Ammon's horn (tissue), 1 donor: ENCODE measurements at regions not wholly inside any gene's neighbourhood (a gene's known extent, or its start where the extent isn't known, plus 50 kb on each side); places are given as distances from the start of the nearest gene placed in this dataset.
"Not testable (repeated sequence)": the region's sequence is repeated elsewhere in the genome, so short reads cannot be mapped to it uniquely, and the experiment has no call there.

ENCODE experiments used
- DNase-seq: peaks from one replicate; pipeline ENCODE4 v3.0.0-alpha.2; 2016; ENCODE audit warnings: low spot score

DNA sequence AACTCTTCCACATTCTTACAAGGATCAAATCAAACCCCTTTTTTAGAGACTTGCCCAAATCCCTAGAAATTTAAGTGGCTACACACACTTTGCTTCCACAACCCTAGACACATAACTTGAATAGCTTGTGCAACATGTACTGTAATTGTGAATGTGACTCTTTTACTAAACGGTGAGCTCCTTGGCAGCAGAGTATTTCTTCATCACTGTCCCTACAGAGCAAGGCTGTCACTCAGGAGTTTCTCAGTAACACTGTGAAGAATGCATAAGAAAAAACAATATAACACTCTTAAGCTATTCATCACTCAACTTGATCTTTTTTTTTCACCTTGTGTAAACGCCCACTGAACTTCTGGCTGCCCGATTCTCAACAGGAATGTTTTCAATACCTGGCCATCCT lies 53.8 kb upstream of the ADAMTS18 start:
- no peak for DNase-seq

DNA sequence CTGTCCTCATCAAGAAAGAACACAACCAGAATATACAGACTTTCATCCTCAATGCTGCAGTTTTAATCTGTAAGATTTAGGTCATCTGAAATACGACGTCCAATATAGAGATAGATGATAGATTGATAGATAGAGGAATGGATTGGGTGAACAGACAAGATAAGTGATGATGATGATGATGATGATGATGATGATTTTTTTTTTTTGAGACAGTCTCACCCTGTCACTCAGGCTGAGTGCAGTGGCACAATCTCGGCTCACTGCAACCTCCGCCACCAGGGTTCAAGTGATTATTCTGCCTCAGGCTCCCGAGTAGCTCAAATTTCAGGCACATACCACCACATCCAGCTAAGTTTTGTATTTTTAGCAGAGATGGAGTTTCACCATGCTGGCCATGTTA lies 56.3 kb upstream of the ADAMTS18 start:
- no peak for DNase-seq

DNA sequence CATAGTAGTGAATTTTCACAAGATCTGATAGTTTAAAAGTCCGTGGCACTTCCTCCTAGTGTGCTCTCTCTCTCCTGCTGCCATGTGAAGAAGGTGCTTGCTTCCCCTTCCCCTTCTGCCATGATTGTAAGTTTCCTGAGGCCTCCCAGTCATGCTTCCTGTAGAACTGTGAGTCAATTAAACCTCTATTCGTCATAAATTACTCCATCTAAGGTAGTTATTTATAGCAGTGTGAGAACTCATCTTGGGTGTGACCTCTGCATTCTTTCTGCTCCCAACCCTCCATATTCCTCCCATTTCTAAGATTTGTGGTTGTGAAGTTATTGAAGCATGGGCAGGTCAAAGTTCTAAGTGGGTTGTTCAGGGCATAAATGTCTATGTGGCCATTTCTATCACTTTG lies 62.1 kb upstream of the ADAMTS18 start:
- no peak for DNase-seq

DNA sequence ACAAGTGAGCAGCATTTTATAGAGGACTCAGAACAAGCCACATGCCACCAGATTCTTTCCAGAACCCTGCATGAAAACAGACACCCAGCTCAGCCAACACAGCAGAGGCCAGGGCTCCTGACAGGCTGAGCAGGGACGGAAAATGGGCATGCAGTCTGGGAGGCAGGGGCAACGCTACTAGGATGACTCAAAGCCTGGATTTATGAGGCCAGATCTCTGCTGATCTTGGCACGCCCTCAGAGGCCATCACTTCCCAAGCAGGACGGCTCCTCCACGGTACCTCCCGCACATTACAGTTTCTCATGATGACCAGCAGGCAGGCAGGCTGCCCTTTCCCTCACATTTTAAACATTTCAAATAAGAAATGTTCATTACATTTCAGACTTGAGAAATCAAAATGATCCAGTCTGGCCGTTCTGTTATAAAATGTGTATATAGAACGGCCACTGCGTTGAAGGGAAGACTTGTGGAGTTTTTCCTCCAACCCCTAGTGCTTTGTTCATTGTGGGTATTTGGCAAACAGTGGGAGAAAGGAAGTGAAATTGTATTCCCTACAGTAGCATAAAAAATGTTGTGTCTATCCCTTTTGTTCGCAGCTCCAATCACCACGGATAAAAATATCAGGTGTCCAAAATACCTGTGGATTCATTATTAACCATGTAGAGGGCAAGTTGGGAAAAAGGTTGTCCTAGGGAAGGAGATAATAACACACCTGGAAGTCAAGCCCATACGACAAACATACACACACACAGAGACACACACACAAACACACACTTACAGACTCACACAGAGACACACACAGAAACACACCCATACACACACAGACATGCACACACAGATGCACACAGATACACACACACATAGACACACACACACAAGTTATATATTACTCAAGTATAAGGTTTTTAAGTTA lies 64.8 kb upstream of the ADAMTS18 start:
- no peak for DNase-seq

DNA sequence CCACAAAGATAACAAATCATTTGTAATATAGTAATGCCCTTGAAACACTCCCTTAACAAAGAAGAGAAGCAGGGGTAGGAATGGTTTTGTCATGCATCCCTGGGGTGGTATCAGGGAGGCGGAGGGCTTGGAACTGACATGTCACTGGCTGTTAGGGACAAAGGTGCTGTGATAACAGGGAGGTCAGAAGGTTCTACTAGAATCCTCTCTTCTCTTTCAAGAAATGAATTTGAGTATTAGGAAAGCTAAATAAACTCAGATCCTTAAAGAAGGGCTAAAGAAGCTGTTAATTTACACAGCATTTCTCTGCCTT lies 65.4 kb upstream of the ADAMTS18 start:
- DNase-seq, result no peak

DNA sequence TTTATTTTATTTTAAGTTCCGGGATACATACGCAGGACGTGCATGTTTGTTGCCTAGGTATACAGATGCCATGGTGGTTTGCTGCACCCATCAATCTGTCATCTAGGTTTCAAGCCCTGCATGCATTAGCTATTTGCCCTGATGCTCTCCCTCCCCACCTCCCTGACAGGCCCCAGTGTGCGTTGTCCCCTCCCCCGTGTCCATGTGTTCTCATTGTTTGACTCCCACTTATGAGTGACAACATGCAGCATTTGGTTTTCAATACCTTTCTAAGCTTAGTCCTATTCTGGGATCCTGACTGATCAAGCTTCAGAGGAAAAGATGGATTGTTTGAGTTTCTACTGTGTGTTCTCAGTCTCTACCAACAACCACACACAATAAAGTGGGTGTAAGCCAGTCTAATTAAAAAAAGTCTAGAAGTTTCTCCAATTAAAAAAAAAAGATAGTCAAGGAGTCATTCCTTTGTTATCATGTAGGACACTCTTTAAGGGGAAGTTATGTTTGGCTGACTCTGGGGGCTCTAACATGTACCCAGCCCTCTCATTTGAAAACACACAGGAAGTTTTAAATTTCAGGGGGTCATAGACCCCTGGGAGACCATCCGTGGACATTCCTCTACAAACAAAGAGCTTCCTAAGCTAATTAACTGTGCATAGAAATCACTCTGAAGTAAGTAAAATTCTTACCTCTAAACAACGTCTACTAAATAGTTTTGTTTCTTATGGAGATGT lies 66.3 kb upstream of the ADAMTS18 start:
- DNase-seq, result peak; percentile 13

DNA sequence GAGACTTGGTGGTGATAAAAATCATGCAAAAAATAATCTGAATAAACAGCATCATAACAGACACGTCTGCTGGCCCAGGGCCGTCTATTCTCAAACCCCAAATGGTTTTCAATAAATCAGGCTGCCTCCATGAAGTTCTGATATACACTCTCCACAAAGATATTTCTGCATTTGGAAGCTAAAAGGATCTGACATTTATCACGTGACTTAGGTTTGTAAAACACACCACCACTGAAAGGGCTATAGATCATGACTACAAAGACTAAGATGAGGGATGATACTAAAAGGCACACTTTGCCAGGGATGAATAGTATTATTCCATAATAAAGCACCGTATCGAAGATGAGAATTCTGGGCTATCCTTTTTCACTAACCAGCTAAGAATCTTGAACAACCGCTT lies 67.6 kb upstream of the ADAMTS18 start:
- no peak for DNase-seq

DNA sequence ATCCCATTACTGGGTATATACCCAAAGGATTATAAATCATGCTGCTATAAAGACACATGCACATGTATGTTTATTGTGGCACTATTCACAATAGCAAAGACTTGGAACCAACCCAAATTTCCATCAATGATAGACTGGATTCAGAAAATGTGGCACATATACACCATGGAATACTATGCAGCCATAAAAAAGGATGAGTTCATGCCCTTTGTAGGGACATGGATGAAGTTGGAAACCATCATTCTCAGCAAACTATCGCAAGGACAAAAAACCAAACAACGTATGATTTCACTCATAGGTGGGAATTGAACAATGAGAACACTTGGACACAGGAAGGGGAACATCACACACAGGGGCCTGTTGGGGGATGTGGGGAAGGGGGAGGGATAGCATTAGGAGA lies 71.7 kb upstream of the ADAMTS18 start:
- not testable (repeated sequence) for DNase-seq

DNA sequence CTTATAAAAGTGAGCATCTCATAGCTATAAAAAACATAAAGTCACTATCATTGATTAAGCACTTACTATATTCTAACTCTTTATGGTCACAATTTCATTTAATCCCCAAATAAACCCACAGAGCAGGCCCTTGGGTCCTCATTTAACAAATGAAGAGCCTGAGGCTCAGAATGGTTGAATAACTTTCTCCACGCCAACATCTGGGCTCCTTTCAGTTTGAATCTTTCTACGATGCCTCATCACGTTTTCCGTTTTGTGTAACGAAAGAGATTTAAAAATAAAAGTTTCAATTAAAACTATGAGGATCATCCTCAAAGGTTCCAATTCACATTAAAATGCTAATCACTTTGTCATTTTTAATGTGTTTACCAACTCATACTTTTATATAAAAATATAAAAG lies 74.2 kb upstream of the ADAMTS18 start:
- DNase-seq, result no peak

DNA sequence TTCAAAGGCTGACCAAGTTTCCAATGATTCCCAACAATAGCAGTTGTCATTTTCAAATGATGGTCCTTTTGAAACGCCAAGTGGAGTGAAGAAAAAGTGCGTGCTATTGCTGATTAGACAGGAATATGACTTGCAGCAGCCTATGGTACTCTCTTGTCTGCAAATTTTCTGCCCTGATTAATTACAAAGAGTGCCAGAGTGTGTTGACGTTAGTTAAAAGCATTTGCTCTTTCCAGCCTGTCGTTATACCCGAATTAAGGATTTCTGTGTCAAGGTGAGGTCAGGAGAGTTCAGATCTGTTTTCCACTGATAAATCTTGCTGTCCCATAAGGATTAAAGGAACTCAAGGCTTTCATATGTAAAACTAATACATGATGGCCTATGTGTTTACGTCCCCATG lies 75.0 kb upstream of the ADAMTS18 start:
- DNase-seq, result no peak

DNA sequence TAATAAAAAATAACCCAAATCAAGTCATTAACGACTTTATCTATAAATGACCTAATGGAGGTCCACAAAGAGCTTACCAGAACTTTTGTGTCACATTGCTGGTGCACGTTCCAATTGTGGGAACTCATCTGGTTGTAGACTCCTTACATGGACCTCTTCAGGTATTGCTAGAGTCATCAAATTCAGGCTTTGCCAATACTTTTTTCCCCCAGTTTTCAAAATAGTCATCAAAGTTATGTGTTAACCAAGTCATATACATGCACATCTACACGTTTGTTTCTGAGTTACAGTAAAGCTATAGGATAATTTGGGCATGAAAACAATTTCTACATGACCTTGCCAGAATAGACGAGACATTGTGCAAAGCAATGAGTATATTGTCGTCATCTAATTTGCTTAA lies 76.2 kb upstream of the ADAMTS18 start:
- DNase-seq, result no peak

DNA sequence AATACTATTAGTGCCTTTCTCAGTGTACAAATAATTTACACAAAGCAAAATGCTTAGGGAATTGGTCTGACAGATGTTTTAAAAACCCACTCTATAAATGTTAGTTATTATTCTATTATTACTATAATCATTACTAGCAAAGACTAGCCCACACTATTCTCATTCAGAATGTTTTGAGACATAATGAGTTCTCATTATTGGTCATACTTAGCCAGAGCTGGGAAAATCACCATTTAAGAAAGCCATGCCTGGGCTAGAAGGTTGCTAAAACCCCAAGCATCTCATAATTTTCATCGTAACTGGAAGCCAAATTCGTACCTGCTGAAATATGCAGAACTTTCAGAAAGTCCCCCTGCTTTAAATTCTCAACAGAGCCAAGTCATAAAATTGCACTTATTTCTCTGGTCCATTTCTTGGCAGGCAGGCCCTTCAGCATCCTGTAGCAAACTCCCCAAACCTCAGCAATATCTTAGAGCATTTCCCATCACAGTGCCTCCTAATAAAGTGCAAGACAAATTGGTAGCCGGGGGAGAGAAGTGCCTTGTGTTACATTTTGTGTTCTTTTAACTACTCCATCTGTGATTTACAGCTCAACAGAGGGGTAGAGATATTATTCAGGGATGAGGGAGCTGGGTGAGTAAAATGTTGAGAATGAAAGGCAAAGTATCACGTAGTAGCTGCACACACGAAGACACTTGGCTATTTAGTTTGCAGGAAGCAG lies 79.8 kb upstream of the ADAMTS18 start:
- DNase-seq, result peak; percentile 10

DNA sequence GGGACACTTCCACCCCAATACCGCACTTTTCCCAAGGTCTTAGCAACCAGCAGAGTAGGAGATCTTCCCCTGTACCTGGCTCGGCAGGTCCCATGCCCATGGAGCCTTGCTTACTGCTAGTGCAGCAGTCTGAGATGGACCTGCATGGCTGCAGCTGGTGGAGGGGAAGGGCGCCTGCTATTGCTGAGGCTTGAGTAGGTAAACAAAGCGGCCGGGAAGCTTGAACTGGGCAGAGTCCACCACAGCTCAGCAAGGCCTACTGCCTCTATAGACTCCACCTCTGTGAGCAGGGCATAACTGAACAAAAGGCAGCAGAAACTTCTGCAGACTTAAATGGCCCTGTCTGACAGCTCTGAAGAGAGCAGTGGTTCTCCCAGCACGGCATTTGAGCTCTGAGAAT lies 90.4 kb upstream of the ADAMTS18 start:
- not testable (repeated sequence) for DNase-seq

DNA sequence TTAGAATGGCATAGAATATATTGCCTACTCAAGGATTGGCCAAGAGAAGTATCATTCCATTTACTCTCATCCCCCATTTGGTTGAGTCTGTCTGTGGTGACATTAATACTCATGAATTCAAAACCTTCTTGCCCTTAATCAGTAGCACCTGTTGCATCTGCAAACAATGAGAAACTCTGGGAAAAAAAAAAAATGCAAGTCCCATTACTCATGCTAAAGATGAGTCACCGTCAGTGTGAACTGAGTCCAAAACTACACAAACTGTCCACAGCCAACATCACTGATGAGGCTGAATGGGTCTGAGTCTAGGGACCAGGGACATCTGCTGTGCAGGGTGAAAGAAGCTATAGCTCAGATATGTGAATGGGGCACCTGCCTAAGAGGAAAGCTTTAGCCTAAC lies 96.9 kb upstream of the ADAMTS18 start:
- DNase-seq, result no peak

DNA sequence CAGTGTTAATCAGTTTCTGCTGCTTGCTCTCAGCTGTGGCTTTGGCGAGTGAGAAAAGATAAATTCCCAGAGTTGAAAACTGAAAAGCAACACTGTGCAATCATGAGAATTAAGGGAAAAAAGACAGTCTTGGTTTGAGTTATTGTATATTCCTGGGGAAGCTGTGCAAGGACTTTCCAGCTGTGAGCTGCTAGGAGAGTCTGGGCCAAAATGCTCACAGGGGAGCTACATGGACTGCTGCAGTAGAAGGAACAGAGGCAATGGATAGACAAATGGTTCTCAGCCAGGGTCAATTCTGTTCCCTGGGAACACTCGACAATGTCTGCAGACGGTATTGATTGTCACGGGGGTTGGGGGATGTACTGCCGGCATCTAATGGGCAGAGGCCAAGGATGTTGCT lies 102.0 kb upstream of the ADAMTS18 start:
- no peak for DNase-seq

DNA sequence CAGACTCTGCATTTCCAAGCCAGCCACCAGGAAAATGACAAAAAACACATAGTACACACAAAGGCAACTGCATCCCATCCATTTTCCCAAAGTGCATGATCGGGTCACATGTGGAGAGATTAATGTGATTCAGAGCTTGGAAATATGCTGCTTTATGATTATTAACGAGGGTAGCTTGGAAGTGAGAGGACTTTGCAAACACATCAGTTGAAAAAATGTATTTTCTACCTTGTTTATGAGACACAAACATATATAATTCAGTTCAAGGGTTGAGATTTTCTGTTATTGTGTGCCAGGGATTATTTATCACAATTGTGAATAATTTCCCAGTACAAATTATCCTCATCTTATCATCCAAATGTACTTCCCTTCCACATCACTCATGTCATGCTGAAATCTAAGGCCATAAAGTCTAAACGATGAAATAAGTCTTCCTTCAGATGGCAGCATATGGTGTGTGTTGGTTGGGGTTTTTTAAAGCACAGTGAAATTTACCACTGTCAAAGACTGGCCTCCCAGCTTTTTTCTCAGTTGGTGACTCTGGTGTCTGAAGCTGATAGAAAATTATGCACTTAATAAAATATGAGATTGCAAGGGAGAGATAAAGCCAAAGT lies 104.7 kb upstream of the ADAMTS18 start:
- DNase-seq, result no peak

DNA sequence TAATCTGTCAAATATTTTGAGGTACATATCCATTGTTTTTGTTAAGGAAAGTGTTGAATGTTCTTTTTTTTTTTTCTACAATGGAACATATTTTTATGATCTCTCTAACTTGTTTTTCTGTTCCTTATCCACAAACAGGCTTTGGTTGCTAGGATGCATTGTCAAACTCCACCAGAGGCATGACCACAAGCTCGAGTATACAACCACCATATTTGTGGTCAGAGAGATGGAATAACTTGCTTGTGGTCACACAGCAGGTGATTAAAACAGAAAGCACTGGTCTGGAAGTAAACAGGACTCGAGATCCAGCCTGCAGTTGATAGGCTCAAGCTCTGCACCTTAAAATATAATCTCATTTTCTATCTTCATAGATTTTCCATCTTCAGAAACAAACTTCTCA lies 105.8 kb upstream of the ADAMTS18 start:
- DNase-seq, result no peak

DNA sequence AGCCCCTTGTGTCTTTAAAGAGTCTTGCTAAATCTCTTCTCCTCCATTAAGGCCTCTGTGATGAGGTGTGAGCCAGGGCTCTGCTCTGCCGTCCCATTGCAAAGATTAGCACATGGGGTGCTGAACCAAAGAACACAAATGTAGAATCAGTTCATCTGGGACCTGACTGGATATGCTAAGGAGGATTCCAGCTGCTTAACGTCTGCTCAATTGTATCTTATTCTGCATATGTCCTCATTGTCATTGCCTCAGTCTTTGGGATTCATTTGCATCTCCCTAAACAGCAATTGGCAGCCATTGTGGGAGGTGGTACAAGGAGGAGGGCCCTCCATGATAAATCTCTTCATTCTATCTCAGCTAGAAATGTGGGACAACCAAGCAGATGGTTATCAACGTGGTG lies 106.3 kb upstream of the ADAMTS18 start:
- DNase-seq, result no peak

DNA sequence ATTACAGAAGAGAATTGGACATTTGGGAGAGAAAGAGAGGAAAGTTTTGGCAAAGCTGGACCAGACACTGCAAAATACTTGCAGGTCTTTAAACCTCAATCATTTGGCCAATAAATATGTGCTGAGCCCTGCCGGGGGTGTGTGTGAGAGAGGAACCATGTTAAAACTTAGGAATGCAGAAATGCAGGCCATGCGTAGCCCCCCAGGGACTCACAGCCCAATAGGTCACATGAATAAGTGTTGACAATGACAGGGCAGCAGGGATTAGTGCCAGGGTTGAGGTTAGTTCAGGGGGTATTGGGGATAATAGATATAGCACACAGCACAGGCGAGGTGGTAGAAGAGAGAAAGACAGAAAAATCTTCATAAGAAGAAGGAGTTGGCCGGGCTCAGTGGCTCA lies 113.3 kb upstream of the ADAMTS18 start:
- DNase-seq, result no peak

DNA sequence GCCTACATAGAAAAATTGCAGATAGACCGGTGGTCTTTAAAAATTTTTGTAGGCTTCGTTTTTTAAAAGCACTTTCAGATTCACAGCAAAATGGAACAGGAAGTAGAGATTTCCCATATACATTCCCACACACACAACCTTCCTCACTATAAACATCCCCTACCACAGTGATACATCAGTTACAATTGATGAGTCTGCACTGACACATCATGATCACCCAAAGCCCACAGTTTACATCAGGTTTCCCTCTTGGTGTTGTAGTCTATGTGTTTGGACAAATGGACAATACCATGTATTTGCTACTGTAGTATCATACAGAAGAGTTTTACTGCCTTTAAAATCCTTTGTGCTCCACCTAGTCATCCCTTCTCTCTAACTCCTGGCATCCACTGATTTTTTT lies 113.9 kb upstream of the ADAMTS18 start:
- no peak for DNase-seq

DNA sequence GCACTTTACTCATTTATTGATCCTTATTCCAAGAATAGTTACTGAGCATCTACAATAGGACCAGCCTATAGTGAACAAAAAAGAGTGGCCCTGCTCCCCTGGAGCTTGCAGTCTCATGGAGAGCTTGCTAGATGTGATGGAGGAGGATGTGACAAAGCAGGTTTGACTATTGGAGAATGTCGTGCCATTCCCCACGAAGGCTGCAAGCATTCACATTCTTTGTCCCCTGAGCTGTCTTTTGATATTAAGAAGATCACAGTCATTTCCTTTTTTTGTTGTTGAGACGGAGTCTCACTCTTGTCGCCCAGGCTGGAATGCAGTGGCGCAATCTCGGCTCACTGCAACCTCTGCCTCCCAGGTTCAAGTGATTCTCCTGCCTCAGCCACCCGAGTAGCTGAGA lies 115.0 kb upstream of the ADAMTS18 start:
- no peak for DNase-seq

DNA sequence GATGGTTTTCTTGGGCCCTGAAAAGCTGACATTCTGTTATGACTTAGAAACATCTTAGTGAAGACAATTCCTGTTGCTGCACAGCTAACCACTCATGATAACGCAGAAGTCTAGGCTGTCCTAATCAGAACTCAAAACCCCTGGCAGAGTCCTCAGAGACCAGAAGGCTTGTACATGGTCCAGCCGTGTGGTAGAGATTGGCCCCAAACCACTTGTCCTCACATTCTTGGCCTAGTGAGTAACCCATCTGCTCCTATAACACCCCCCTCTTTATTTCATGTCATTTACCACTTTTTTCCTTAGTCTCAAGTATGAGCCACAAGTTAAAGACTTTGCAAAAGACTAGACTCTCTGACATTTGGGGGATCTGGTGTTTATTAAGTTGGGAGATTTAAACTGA lies 116.5 kb upstream of the ADAMTS18 start:
- no peak for DNase-seq

DNA sequence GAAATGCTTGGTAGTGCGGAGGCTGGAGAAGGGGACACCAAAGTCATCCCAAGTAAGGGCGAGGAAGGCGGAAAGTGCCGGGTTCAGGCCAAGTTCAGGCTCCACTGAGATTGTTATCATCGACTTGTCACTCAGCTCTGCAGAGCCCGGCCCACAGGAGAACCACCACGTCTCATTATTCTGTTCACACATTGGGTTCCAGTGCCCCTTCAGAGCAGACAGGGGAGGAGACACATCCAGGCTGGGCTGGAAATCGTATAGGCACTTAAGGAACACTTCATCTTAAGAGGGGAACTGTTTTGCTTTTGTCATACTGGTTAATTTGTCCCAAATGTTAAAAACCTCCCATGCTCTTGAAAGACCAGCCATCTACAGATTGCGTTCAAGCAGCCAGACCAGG lies 118.3 kb upstream of the ADAMTS18 start:
- no peak for DNase-seq
